Activated naive CD8-positive, alpha-beta T cell treated with anti-CD3 and anti-CD28 coated beads, Interleukin-2, amount 50 U/mL, for 24 hours (primary cell): ENCODE measurements at regions not wholly inside any gene's neighbourhood (a gene's known extent, or its start where the extent isn't known, plus 50 kb on each side); places are given as distances from the start of the nearest gene placed in this dataset.

Source experiments
- ATAC-seq: fragments of 150-1000 bp; cut with Tn5 transposase; one replicate; pipeline ENCODE4 v1.10.0; 2021
- DNase-seq: peaks from one replicate; pipeline ENCODE4 v3.0.0; 2021
- H3K27ac Mint-ChIP-seq: one replicate; pipeline ENCODE4 v1.8.0; 2021; ENCODE audit warnings: mild to moderate bottlenecking, mixed read lengths
- H3K27me3 Mint-ChIP-seq: one replicate; pipeline ENCODE4 v1.8.0; 2021; ENCODE audit warnings: mixed read lengths
- H3K36me3 Mint-ChIP-seq: one replicate; pipeline ENCODE4 v1.8.0; 2021; ENCODE audit warnings: low read depth, mixed read lengths
- H3K4me1 Mint-ChIP-seq: one replicate; pipeline ENCODE4 v1.8.0; 2021; ENCODE audit warnings: mixed read lengths
- H3K4me3 Mint-ChIP-seq: one replicate; pipeline ENCODE4 v1.8.0; 2021; ENCODE audit warnings: mild to moderate bottlenecking, moderate library complexity, mixed read lengths
- H3K9me3 Mint-ChIP-seq: one replicate; pipeline ENCODE4 v1.8.0; 2021; ENCODE audit warnings: mixed read lengths

DNA sequence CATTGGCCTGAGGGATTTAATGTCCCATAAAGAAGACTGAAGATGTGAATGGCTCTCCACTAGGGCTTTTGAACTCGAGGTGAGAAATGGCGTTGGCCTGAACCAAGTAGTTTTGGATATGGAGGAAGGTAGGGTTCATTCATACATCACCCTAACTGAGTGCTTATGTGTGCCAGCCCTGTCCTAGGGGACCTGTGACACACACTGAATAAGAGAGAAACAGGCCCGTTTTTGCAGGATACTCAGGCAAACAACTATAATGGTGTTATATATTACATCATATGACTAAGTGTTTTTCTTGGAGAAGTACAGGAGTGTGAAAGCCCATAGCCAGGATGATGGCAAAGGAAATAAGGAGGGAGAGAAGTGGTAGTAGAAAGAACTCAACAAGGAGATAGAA is 368.1 kb downstream of the TMEM135 start:
- H3K4me3 Mint-ChIP-seq = no peak overlapping the region
- no peaks in the 10 kb centered on the region for H3K36me3 Mint-ChIP-seq
- H3K9me3 Mint-ChIP-seq = no peaks in the 10 kb centered on the region
- no peak for ATAC-seq
- DNase-seq = no peak
- no peak overlapping the region for H3K27ac Mint-ChIP-seq
- H3K4me1 Mint-ChIP-seq = no peaks in the 10 kb centered on the region
- peaks cover under 1% of the 10 kb centered on the region for H3K27me3 Mint-ChIP-seq

DNA sequence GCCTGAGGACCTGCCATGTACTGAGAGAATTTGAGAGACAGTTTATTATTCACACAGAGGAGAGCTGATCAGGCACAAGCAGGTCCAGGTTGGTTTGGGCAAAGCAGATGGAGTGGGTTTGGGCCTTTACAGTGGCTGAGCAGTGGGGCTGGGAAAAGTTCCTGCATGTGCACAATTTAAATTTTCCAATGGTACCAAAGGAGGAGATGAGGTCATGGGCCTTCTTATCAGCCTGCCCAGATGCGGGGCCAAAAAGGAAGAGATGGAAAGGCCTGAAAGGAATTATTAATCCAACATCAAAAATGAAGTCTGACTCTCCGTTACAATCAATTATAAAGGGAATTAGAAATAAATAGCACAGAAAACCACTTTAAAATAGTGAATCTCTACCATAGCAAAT is 367.6 kb downstream of the TMEM135 start:
- no peak overlapping the region for H3K4me3 Mint-ChIP-seq
- no peaks in the 10 kb centered on the region for H3K9me3 Mint-ChIP-seq
- no peaks in the 10 kb centered on the region for H3K36me3 Mint-ChIP-seq
- no peak overlapping the region for H3K27ac Mint-ChIP-seq
- no peaks in the 10 kb centered on the region for H3K27me3 Mint-ChIP-seq
- no peak for ATAC-seq
- no peaks in the 10 kb centered on the region for H3K4me1 Mint-ChIP-seq
- DNase-seq = no peak

- no peaks in the 10 kb centered on the region for H3K36me3 Mint-ChIP-seq
- H3K9me3 Mint-ChIP-seq = no peaks in the 10 kb centered on the region
- H3K27ac Mint-ChIP-seq = no peak overlapping the region
- no peaks in the 10 kb centered on the region for H3K4me1 Mint-ChIP-seq
- peaks cover 3% of the 10 kb centered on the region for H3K27me3 Mint-ChIP-seq
- DNase-seq (no peak), ATAC-seq (no peak)
- H3K4me3 Mint-ChIP-seq = no peak overlapping the region
These were observed 363.9 kb downstream of the TMEM135 start for GRCh38 chr11:87401653-87402052.

DNA sequence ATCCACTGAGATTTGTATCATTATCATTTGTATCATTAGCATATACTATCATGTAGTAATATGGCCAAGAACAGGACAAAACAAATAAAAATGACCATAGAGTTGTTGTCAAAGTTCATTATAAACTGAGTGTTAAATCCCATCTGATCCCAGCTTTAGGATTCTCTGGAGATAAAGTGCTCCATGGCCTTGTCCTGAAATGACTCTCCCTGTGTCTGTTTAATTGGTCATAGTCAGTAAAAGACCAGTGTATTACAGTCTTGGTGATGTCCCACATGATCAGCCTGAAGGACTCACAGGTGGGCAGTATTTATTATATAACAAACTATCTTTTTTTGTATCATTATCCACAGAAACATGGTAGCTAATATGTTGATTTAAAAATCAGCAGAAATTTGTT is 361.6 kb downstream of the TMEM135 start:
- H3K27me3 Mint-ChIP-seq = peaks cover 5% of the 10 kb centered on the region
- ATAC-seq = no peak

GRCh38 chr11:87398931-87399330 is 361.2 kb downstream of the TMEM135 start:
- no peak for DNase-seq
- Mint-ChIP-seq H3K36me3 (no peaks in the 10 kb centered on the region), H3K27ac (no peak overlapping the region), H3K4me1 (no peaks in the 10 kb centered on the region), H3K4me3 (no peak overlapping the region), H3K27me3 (peaks cover 5% of the 10 kb centered on the region), H3K9me3 (no peaks in the 10 kb centered on the region)
- no peak for ATAC-seq

More for the DNA sequence above, 361.6 kb downstream of the TMEM135 start:
- no peak overlapping the region for H3K4me3 Mint-ChIP-seq
- no peaks in the 10 kb centered on the region for H3K9me3 Mint-ChIP-seq
- H3K36me3 Mint-ChIP-seq = no peaks in the 10 kb centered on the region
- no peaks in the 10 kb centered on the region for H3K4me1 Mint-ChIP-seq
- no peak overlapping the region for H3K27ac Mint-ChIP-seq
- DNase-seq = no peak

- Mint-ChIP-seq H3K4me1 (no peaks in the 10 kb centered on the region), H3K36me3 (no peaks in the 10 kb centered on the region), H3K27me3 (peaks cover 5% of the 10 kb centered on the region), H3K9me3 (no peaks in the 10 kb centered on the region), H3K27ac (no peak overlapping the region), H3K4me3 (no peak overlapping the region)
- DNase-seq = no peak
- ATAC-seq = no peak
These were observed 359.5 kb downstream of the TMEM135 start for GRCh38 chr11:87397011-87397865.

GRCh38 chr11:87394924-87395323 is 357.2 kb downstream of the TMEM135 start:
- peaks cover 5% of the 10 kb centered on the region for H3K27me3 Mint-ChIP-seq
- no peak overlapping the region for H3K27ac Mint-ChIP-seq
- H3K4me1 Mint-ChIP-seq = no peaks in the 10 kb centered on the region
- ATAC-seq (no peak), DNase-seq (no peak)
- no peak overlapping the region for H3K4me3 Mint-ChIP-seq
- no peaks in the 10 kb centered on the region for H3K36me3 Mint-ChIP-seq
- no peaks in the 10 kb centered on the region for H3K9me3 Mint-ChIP-seq

- H3K27me3 Mint-ChIP-seq = peaks cover 6% of the 10 kb centered on the region
- no peak overlapping the region for H3K4me3 Mint-ChIP-seq
- H3K27ac Mint-ChIP-seq = no peak overlapping the region
- H3K4me1 Mint-ChIP-seq = no peaks in the 10 kb centered on the region
- ATAC-seq (no peak), DNase-seq (no peak)
- H3K9me3 Mint-ChIP-seq = no peaks in the 10 kb centered on the region
- H3K36me3 Mint-ChIP-seq = no peaks in the 10 kb centered on the region
These were observed 354.9 kb downstream of the TMEM135 start for GRCh38 chr11:87392665-87393064.

DNA sequence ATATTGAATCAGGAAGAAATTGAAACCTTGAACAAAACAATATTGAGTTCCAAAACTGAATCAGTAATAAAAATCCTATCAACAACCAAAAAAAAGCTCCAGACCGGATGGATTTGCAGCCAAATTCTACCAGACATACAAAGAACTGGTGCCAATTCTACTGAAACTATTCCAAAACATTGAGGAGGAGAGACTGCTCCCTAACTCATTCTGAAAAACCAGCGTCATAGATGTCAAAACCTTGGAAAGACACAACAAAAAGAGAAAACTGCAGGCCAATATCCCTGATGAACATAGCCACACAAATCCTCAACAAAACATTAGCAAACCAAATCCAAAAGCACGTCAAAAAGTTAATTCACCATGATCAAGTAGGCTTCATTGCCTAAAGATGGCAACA is 353.8 kb downstream of the TMEM135 start:
- Mint-ChIP-seq H3K27me3 (peaks cover 4% of the 10 kb centered on the region), H3K9me3 (no peaks in the 10 kb centered on the region), H3K27ac (no peak overlapping the region), H3K4me3 (no peak overlapping the region), H3K36me3 (no peaks in the 10 kb centered on the region), H3K4me1 (no peaks in the 10 kb centered on the region)
- ATAC-seq (no peak), DNase-seq (no peak)

DNA sequence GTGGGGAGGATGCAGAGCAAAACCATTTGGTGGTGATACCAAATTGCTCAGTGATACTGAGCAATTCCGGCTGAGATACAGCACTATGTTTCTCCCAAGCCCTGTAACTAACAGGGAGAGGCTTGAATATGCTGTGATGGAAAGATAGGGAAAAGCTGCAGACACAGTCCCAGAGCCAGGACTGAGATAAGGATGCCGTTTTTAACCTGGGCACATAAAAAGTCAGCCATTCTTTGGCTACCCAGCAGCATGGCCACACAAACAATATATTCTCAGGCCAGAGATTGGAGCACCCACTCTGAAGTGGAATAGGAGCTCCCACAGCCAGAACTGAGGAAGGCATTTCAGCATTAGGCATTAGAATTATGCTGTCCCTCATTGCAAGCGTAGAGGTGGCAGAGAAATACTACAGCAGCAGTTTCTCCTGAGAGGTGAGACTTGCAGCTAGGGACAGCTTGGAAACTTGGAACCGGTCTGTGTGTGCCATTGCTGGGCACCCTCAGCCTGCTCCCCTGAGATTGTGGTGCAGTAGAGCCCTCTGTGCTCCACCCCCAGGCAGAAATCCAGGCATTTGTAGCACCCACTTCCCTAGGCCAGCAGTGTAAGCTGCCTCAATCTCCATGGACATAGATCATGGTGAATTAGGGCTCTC is 346.5 kb downstream of the TMEM135 start:
- H3K36me3 Mint-ChIP-seq = no peaks in the 10 kb centered on the region
- DNase-seq (no peak), ATAC-seq (no peak)
- H3K9me3 Mint-ChIP-seq = peaks cover 12% of the 10 kb centered on the region
- no peak overlapping the region for H3K4me3 Mint-ChIP-seq
- no peaks in the 10 kb centered on the region for H3K4me1 Mint-ChIP-seq
- H3K27ac Mint-ChIP-seq = no peak overlapping the region
- peaks cover 4% of the 10 kb centered on the region for H3K27me3 Mint-ChIP-seq

- no peak for DNase-seq
- no peak overlapping the region for H3K27ac Mint-ChIP-seq
- H3K36me3 Mint-ChIP-seq = no peaks in the 10 kb centered on the region
- no peaks in the 10 kb centered on the region for H3K4me1 Mint-ChIP-seq
- ATAC-seq = no peak
- no peaks in the 10 kb centered on the region for H3K9me3 Mint-ChIP-seq
- peaks cover 11% of the 10 kb centered on the region for H3K27me3 Mint-ChIP-seq
- no peak overlapping the region for H3K4me3 Mint-ChIP-seq
These were observed 336.5 kb downstream of the TMEM135 start for GRCh38 chr11:87374038-87374807.
